ENCODE measurements at regions not wholly inside any gene's neighbourhood (a gene's known extent, or its start where the extent isn't known, plus 50 kb on each side); places are given as distances from the start of the nearest gene placed in this dataset.

DNA sequence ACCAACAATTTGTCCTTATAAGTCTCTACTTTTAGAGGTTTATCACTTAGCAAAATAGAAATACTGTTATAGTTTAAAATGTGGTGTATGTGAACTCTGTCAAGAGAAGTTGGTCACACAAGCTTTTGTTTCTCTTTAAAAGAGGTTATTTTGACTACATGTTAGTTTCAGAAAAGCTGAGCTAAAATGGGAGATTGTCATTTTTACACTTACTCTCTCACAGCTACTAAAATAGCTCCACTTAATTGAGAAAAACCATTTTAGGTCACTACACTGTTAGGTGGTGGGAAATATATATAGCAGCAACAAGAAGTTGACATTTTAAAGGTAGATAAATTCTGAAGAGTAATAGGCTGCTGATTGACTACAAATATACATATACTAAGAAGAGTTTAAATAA is 161.5 kb upstream of the KCNJ3 start:
- no peak for TF ChIP-seq POLR2AphosphoS5 (IDR thresholded peaks at IDR 0.05)
- TF ChIP-seq, protein P1, sequence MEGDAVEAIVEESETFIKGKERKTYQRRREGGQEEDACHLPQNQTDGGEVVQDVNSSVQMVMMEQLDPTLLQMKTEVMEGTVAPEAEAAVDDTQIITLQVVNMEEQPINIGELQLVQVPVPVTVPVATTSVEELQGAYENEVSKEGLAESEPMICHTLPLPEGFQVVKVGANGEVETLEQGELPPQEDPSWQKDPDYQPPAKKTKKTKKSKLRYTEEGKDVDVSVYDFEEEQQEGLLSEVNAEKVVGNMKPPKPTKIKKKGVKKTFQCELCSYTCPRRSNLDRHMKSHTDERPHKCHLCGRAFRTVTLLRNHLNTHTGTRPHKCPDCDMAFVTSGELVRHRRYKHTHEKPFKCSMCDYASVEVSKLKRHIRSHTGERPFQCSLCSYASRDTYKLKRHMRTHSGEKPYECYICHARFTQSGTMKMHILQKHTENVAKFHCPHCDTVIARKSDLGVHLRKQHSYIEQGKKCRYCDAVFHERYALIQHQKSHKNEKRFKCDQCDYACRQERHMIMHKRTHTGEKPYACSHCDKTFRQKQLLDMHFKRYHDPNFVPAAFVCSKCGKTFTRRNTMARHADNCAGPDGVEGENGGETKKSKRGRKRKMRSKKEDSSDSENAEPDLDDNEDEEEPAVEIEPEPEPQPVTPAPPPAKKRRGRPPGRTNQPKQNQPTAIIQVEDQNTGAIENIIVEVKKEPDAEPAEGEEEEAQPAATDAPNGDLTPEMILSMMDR (IDR thresholded peaks at IDR 0.05), result no peak

All from transverse colon (tissue), 4 donors.